NCI-H1092 treated with DMSO at 0.1 percent for 48 hours (cell line): ENCODE measurements at regions not wholly inside any gene's neighbourhood (a gene's known extent, or its start where the extent isn't known, plus 50 kb on each side); places are given as distances from the start of the nearest gene placed in this dataset.

Experiments used
- DNase-seq: peaks from one replicate; lab custom pipeline; 2025; lab: John Stamatoyannopoulos, UW

DNA sequence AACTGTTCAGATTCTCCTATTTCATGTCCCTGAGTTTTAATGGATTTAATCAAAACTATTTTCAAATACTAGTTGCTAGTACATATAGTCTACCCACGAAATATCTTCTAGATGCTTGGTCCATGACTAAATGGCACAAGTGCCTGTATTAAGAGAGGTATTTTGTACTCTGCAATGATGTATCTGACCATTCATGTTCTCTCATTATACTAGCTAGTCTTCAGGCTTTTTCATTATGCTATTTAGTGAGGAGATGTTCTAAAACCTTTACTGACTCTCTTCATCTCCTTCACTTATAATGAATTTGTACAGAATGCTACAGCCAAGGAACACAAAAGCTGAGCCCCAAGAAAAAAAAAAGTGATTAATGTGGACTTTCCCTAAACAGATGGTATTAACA lies 222.5 kb downstream of the AHR start:
- no peak for DNase-seq

DNA sequence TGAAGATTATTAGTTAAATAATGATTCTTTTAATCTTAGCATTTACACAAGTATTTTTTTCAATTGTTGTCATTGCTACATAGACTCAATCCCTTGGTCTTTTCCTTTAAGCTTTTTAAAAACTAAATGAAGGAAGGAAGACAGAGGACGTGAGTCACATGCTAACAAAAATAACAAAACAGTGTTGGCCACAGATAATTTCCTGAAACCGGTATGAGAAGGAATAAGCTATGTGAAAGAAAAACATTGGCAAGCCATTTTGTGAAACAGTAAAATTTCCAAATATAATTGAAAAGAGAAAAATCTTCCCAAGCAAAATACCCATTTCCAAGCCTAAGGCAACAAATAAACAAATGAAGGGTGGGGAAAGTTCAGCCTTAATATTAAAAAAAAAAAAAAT lies 223.0 kb downstream of the AHR start:
- no peak for DNase-seq

DNA sequence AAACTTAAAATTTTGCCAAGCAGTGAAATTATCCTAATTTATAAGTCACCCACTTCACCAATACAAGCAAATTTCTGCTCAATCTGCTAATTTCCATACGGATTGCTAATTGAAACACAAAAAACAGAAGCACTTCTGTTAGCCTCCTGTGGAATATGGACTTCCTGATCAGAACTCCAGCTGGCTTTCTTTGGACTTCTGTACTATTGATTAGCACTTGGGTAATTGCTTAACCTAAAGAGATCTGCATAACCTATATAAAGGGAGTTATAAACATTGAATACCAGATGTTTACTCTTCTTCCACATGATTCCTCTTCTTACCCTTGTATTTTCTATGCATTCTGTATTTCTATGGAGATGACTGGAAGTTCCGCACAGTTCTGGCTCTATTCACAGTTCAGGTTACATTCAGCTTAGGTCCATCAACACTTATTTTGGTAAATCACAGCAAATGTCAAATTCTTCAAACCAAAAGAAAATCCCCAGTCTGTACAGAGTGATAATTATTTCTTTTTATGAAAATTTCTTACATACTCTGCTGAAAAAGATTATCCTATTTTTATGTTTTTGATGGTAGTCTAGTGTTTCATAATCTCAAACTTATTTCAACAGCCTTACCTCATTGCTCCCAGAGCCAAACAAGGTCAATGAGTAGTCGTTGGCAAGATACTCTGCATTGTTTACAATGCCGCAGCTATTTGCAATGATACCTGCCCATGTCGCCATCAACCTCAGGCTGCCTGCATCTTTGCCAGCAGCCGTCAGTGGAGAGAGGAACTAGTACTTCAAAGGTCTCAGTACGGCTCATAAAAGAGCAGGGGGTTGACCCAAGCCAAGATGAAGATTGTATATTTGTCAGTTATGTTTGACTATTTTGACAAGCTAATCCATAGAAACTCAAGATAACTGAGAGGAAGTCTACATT lies 225.6 kb downstream of the AHR start:
- peak; percentile 43 for DNase-seq

DNA sequence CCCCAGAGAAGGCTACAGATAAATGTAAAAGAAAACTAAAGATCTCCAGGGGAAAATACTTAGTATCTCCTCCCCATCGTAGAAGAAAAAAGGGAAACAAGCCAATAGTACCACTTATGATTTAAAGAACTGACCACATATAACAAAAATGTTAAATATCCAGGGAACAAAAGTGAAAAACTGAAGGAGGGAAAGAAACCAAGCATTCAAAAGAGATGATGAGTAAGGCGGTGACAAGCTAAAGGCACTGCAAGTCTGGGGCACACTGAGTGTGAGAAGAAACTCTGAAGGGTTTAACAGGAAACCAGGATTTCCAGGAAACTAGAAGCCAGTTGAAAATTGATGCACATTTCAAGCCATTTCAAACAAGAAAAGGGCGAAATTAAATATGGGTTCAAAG lies 226.3 kb downstream of the AHR start:
- DNase-seq: no peak

DNA sequence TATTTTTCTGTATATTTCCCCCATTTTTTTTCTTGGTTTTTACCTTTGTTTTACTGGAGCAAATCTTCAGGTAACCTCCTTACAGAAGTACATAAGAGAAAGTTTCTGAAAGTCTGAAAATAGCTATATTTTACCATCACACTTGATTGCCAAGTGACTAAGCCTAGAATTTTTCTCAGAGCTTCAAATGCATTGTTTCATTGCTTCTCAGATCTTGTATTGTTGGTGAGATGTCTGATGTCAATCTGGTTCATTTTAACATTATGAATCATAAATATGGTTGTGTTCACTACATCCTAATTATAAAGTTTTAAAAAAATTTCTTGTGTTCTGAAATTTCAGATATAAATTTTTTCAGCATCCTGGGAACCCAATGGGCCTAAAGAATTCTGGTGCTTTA lies 228.2 kb downstream of the AHR start:
- no peak for DNase-seq

DNA sequence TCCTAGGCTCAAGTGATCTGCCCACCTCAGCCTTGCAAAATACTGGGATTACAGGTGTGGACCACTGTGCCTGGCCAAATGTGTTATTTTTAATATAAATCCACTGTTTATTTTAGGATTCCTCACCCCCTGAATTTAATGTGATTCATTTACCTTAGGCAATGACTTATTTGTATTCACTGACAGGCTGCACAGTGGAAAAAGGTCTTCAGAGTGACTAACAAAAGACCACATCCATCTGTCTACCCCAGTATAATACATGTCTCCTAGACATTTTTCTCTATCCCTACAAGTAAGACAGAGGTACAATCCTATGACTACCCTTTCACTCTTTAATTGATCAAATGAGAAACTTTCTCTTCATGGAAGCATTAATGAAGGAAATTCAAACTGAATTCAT lies 230.2 kb downstream of the AHR start:
- DNase-seq: no peak

DNA sequence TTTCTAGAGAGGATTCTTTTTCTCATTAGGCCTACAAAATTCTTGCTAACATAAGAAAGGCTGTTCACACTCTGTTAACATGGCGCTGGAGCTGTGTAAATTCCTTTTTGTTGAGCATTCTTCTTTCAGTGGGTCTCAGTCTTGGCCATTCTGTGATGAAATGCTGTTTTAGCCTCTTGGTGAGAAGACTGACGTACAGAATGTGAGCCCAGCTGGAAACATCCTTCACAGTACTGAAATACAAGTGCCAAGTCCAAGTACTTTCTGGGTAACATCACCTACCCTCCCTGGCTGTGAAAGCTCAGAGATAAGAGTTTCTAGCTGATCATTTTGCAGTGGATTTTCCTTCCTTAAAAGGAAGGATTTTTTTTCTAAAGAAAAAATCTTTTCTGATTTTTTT lies 231.8 kb downstream of the AHR start:
- DNase-seq: no peak

DNA sequence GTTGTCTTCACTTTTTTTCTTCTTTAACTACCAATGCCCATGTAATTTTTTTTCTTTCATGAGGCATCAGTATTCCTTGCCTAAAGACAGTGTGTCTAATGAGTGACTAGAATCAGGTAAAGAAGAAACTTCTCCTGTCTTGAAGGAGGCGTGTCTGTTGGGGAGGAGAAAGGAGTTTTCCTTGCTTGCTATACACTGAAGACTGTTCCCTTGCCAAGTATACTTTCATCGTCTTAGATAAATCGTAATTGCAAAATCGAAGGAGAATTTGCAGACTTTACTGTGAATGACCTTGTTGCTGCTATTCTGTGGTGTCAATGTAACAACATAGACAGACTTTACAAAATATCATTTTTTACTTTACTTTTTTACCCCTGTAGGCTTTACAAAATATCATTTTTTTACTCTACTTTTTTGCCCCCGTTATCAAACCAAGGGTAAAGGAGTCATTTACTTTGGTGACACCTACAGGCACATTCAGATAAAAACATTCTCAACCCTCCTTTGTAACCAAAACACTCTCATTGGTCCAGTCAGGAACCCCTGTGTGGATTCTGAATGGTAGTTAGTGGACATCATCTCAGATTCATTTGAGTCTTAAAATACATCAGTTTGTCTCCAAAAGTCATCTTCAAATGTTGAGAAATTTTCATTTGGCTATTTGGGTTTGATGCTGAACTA lies 232.4 kb downstream of the AHR start:
- DNase-seq: peak; percentile 27

DNA sequence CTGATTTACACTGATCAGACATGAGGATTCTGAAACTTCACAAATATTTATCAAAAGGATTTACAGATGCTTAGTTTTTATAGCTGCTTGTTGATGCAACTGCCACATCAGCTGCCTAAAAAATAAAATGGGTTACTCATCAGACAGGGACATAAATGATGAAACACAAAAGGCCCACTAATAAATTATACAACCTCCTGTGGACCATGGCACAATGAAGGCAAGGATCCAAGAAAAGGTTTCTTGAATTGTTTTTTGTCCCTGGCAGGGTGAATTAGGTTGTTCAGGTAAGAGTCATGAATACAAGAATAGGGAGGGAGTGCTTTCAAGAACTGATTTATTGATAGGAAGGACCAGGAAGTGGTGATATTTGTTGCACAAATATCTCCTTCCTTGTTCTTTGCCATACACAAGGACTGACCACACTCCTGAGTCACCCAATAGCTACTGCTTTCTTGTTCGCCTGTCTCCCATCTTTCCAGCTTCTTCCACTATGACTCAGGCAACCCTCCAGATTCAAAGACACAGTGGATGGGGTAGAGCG lies 234.5 kb downstream of the AHR start:
- no peak for DNase-seq

DNA sequence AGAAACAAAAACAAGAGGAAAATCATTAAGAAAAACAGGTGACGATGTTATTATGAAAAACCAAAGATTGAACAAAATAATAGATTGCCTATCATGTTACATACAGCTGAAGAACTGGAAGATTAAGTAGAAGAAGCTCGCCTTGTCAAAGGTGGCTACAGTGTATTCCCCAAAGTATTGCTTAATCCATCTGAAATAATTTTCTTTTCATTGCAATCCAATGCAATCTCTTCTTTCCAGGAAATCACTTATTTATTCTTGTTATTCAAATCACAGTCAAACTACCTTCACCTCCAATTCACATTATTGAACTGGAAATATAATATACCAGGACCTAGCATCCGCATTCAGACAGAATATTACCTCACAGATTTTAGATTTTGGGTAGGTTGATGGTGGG lies 235.9 kb downstream of the AHR start:
- no peak for DNase-seq

DNA sequence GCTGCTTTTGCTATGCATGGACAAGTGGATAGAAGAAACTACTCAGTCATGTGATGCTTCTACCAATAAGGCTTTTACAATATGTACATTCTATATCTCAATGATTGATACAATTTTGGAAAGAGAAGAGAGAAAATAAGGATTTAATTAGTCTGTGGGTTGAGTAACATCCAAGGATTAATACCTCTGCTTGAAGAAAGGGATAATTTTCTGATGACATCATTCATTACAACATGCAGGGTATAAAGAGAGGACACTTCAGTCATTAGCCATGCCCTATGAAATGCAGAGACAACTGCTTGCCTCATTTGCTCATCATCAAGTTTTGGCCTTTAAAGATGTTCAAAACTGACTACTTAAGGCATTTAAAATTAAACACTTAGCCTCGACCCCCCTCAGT lies 237.3 kb downstream of the AHR start:
- no peak for DNase-seq

DNA sequence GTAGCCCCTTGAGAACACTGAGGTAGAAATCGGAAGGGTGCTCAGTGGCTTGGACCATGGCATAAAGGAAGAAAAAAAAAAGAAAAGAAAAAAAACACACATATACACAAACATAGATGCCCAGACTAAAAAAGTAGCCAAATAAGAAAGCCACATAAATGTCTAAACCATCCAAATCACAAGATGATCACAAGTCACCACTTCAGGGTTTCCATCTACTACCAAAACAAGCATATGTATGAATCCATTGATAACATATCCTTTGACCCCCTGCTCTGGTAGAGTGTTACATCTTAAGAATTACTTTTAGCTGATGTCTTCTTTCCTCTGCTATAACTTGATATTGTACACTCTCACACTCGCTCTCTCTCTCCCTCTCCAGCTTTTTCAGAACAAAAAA lies 245.9 kb downstream of the AHR start:
- DNase-seq: no peak

DNA sequence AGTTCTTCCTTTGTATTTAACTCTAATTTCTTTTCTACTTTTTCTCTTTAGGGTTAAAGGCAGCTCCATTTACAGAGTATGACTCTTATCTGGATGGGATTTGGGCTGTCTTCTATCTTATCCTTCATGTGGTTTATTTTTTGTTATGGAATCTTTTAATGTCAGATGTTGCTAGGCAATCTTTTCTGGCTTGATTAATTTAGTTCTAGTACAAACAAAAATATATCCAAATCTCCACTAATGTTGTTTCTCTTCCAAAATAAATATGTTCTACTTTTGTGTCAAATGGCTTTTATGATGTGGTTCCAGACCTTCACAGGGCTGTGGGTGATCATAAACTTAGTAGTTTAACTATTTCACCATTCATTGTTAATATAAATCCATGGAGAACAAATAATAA lies 246.9 kb downstream of the AHR start:
- DNase-seq: no peak

DNA sequence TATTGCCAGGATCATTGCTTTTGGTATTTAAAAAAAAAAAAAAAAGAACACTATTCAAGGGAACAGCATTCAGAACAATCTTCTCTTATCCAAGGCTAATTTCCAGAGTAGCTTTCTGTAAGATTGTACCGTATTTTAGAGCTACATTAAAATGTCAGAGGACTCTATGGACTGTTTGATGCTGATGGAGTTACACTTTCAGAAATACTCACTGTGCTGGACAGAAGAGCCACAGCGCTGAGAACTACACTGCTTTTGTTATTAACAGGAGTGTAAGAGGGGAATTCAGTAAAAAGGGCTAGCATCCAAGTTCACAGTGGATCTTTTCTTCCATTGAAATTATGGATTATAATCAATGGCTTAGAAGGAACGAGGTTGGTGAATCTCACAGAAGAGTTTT lies 247.7 kb downstream of the AHR start:
- no peak for DNase-seq

DNA sequence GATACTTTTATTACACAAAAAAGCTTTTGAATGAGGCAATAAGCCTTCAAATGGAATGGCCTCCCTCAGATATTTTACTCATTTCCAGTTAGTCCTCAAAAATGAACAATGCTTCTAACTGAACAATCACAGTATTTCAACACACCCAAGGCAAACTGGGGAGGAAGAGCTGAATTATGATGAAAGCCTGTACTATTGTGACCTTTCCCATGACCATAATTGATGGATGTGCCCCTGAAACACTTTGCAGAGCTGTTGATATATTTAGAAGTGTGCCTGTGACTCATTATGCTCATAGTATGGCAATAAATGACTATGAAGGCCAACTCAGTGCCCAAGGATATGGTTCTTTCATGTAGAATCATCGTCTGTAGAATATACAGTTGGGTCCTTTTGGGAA lies 248.1 kb downstream of the AHR start:
- DNase-seq: no peak

DNA sequence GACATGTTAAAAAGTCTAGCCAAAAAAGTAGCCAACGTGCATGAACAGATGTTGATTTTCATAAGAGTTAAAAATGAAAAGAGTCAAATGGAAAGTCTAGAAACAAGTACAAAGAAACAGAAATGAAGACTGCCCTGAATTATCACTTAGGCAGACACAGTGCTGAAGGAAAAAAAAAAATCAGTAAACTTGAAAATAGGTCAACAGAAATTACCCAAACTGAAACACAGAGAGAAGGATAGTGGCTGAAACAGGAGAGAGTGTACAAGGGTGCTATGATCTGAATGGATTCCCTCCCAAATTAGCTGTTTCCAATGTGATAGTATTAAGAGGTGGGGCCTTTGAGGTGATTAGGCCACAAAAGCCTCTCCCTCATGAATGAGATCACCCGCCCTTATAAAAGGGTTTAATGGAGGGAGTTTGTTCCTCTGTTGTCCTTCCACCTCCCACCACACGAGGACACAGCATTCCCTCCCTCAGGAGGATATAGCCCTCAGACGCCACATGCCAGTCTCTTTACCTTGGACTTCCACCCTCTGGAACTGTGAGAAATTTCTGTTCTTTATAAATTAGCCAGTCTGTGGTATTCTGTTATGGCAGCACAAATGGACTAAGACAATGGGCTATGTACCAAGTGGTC lies 249.7 kb downstream of the AHR start:
- DNase-seq: no peak

DNA sequence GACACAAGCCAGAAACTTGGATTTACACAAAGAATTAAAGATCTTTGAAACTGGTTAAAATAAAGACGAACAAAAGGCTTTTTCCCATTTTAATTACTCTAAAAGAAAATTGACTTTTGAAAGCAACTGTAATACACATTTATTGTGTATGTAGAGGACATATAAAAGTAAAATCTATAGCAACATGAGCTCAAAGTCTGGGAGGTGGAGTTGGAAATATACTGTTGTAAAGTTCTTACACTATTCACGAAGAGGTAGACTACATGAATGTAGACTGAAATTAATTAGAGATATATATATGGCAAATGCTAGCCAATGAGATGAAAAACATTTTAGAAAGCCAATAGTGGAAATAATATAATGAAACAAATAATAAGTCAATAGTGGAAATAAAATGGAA lies 251.0 kb downstream of the AHR start:
- DNase-seq: no peak

DNA sequence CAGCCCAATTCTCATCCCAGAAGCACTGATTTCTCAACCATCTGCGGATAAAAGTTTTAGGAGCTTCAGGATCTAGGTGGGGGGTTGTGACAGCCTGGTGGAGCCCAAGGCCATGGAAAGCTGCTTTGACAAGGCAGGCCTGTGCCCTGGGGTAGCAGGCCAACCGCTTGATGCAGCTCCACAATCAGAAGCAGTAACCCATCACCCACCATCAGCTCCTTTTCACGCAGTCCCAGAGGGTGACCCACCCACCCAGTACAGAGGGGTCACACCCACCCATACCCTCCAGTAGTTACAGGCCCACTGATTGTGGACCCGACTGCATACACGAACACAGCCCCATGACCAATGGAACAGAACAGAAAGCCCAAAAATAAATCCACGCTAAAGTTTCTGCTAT lies 253.9 kb downstream of the AHR start:
- DNase-seq: no peak

DNA sequence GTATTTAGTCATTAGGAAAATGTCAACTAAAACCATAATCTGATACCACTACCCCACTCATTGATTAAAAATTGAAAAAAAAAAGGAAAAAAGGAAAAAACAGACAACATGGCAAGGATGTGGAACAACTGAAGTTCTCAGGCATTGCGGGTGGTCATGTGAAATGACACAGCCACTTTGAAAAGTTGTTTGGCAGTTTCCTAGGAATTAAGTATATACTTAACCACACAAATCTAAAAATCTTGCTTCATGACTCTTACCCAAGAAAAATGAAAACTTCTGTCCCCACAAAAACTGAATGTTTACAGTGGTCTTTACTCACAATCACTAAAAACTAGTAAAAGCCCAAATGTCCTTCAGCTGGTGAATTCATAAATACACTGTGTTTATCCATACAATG lies 254.5 kb downstream of the AHR start:
- DNase-seq: no peak

DNA sequence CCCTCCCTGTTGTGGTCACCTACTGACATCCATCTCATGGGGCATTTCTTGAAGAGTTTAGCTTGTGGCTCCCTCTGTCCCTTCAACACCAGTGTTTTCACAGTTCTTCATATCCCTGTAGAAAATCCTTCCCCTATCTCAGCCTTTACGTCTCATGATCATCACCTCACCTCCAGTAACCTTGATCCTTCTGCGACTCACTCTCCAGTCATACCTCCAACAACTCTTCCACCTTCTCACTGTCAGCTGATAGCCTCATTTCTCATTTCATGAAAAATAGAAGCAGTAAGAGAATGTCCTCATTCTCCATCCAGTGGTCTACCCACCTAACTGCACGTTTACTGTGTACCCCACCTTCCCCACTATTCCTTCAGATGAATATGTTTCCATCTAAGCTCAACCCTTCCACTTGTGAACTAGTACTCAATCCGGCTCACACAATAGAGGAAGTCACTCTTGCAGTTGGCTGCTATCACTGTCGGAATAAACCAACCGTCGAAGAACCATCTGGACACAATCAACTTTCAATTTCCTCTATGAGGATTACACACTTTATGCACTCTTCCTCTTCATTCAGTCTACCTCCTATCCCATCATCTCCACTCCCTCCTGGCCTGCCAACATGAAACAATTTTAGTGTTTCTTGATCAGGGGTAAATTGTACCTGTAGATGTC lies 256.0 kb downstream of the AHR start:
- no peak for DNase-seq

DNA sequence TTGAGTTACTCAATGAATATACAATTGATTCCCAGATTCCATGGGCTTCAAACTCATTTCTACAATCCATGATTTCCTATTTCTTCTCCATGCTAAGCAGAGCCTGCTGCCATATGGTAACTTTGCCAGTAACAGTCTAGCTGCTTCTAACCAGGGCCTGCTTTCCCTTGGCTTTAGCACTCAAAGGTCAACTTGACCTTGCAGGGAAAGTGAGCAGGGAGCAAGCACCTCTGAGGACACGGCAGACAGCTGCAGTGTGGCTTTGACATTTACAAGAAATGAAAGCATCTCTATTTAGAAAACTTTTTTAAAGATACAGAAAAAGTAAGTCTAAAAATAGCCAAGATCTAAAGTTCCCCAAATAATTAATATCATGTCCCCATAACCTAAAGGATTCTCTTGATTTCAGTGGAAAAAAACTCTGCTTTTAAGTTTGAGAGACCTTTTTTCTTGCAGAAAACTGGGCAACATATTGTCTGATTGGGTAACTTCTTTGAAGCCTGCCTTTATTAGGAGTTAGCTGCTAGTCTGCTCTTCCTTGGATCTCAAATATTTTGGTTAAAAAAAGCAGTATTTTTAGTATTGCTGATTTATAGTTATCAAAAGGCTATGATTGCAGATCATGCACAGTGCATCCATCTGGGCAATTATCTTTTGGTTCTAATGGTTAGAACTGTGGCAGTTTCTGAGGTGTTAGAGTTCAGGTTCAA lies 257.9 kb downstream of the AHR start:
- DNase-seq: no peak

DNA sequence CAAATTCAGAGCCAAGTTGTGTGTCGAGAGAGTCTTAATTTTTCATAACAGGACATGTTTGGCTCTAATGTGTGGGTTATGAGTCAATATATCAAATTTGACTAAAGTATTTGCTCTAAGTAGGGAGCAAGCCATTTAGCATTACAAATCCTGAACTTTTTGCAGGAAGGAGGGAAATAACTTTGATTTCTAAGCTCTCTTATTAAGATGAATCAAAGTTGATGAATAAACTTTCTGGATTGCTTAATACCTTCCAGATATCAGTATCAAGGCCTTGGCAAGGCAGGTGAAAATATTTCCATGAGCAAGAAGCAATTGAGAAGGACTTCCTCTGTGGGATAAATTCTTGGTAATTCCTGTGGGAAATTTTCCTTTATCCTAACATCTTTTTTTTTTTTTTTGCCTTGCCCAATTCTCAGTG lies 258.8 kb downstream of the AHR start:
- DNase-seq: no peak
